ENCODE measurements at regions not wholly inside any gene's neighbourhood (a gene's known extent, or its start where the extent isn't known, plus 50 kb on each side); places are given as distances from the start of the nearest gene placed in this dataset.

DNA sequence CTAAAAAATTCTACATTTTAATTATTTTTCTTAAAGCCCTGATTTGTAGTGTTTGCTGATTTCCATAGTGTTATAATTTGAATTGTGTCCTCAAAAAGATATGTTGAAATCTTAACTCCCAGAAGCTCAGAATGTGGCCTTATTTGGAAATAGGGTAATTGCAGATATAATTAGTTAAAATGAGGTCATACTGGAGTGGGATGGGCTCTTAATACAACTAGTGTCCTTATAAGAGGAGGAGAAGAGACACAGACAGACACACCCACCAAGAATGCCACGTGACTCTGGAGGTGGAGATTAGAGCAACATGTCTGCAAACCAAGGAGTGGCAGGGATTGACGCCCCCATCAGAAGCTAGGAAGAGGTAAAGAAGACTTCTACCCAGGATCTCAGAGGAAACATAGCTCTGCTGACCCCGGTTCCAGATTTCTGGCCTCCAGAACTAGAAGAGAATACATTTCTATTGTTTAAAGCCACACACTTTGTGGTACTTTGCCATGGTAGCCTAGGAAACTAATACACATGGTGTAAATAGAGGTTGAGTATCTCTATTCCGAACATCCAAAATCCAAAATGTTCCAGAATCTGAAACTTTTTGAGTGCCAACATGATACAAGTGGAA, 70.5 kb upstream of the IRF2 start (continued):
- TF ChIP-seq RAD21 (IDR thresholded peaks at IDR 0.05 in 1 of 2, conservative IDR thresholded peaks at IDR 0.05 in 1 of 2; ENCODE audit: low read depth in 2 of 2, low read length in 2 of 2): no peak
